HuH-7 (cell line): ENCODE measurements at regions not wholly inside any gene's neighbourhood (a gene's known extent, or its start where the extent isn't known, plus 50 kb on each side); places are given as distances from the start of the nearest gene placed in this dataset.

Experiments
- DNase-seq: peaks from one replicate; pipeline ENCODE4 v3.0.0; 2011; ENCODE audit warnings: low spot score

GRCh38 chr9:86764221-86764624 lies 183.1 kb downstream of the GAS1 start:
- DNase-seq, result no peak

GRCh38 chr9:86763791-86764190 lies 183.5 kb downstream of the GAS1 start:
- DNase-seq, result no peak

- no peak for DNase-seq
These were observed 190.0 kb downstream of the GAS1 start for GRCh38 chr9:86757382-86757720.

GRCh38 chr9:86756576-86757381 lies 190.5 kb downstream of the GAS1 start:
- DNase-seq, result no peak

- DNase-seq, result no peak
These were observed 191.8 kb downstream of the GAS1 start for GRCh38 chr9:86755561-86755941.

- no peak for DNase-seq
These were observed 192.4 kb downstream of the GAS1 start for GRCh38 chr9:86754581-86755560.

GRCh38 chr9:86753836-86754235 lies 193.5 kb downstream of the GAS1 start:
- DNase-seq, result no peak

- DNase-seq, result no peak
These were observed 194.6 kb downstream of the GAS1 start for GRCh38 chr9:86752733-86753132.

GRCh38 chr9:86751956-86752355 lies 195.3 kb downstream of the GAS1 start:
- DNase-seq, result no peak

- DNase-seq, result no peak
These were observed 196.1 kb downstream of the GAS1 start for GRCh38 chr9:86751207-86751606.

GRCh38 chr9:86749894-86750255 lies 197.4 kb downstream of the GAS1 start:
- DNase-seq, result no peak

- no peak for DNase-seq
These were observed 198.0 kb downstream of the GAS1 start for GRCh38 chr9:86749161-86749893.

- DNase-seq, result no peak
These were observed 199.6 kb downstream of the GAS1 start for GRCh38 chr9:86747711-86748110.

- no peak for DNase-seq
These were observed 205.7 kb downstream of the GAS1 start for GRCh38 chr9:86741311-86742208.

GRCh38 chr9:86735772-86736458 lies 211.4 kb downstream of the GAS1 start:
- DNase-seq, result no peak

GRCh38 chr9:86734771-86735170 lies 212.5 kb downstream of the GAS1 start:
- no peak for DNase-seq

GRCh38 chr9:86733929-86734328 lies 213.4 kb downstream of the GAS1 start:
- DNase-seq, result no peak

GRCh38 chr9:86732514-86733171 lies 214.7 kb downstream of the GAS1 start:
- DNase-seq, result no peak

- no peak for DNase-seq
These were observed 215.7 kb downstream of the GAS1 start for GRCh38 chr9:86731511-86732063.
